SU-DHL-6 (cell line): ENCODE measurements at regions not wholly inside any gene's neighbourhood (a gene's known extent, or its start where the extent isn't known, plus 50 kb on each side); places are given as distances from the start of the nearest gene placed in this dataset.

Experiments
- EZH2phosphoT487 ChIP-seq: fragments of 200-600 bp; sonication (generic), shearing (Covaris generic); conservative IDR thresholded peaks from 2 replicates; pipeline ENCODE4 v1.6.1; 2018; ENCODE audit warnings: mild to moderate bottlenecking, antibody characterized with exemption, low read length, moderate library complexity, mixed read lengths
- TF ChIP-seq, protein P1 (sequence below): fragments of 200-600 bp; sonication (generic); IDR thresholded peaks from one replicate; pipeline ENCODE4 v1.5.1; 2017; ENCODE audit warnings: antibody characterized with exemption, mild to moderate bottlenecking, low read length, moderate library complexity; ENCODE audit not compliant: insufficient read depth, poor library complexity, severe bottlenecking

DNA sequence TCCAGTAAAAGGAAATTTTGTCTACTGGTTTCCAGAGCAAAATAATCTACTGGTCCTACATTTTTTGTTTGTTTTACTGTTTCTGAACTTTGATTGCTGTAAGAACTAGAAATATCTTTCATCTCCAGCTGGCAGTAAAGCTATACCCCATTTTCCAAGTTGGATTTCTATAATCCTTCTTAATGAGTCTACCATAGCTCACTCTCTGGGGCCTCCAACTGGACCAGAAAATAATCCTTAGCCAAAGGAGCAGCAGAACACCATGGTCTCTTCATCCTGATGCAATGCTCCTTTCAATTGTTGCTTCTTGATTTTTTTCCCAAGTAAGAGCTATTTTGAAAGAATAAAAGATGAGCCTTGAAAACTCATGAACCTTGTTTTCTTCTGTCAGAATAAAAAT is 110.0 kb upstream of the COL11A1 start:
- TF ChIP-seq, protein P1, sequence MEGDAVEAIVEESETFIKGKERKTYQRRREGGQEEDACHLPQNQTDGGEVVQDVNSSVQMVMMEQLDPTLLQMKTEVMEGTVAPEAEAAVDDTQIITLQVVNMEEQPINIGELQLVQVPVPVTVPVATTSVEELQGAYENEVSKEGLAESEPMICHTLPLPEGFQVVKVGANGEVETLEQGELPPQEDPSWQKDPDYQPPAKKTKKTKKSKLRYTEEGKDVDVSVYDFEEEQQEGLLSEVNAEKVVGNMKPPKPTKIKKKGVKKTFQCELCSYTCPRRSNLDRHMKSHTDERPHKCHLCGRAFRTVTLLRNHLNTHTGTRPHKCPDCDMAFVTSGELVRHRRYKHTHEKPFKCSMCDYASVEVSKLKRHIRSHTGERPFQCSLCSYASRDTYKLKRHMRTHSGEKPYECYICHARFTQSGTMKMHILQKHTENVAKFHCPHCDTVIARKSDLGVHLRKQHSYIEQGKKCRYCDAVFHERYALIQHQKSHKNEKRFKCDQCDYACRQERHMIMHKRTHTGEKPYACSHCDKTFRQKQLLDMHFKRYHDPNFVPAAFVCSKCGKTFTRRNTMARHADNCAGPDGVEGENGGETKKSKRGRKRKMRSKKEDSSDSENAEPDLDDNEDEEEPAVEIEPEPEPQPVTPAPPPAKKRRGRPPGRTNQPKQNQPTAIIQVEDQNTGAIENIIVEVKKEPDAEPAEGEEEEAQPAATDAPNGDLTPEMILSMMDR, result no peak
- no peak for TF ChIP-seq EZH2phosphoT487
